Left cardiac atrium (tissue), 4 donors: ENCODE measurements at regions not wholly inside any gene's neighbourhood (a gene's known extent, or its start where the extent isn't known, plus 50 kb on each side); places are given as distances from the start of the nearest gene placed in this dataset.

Experiments used
- ATAC-seq, 2 donors: fragments of 200-7000 bp; cut with Tn5 transposase; one replicate each; pipeline ENCODE4 v1.9.1; 2020; ENCODE audit warnings: mild to moderate bottlenecking in 2 of 2, moderate library complexity in 2 of 2
- DNase-seq: peaks from one replicate; pipeline ENCODE4 v3.0.0-alpha.2; 2020
- intact Hi-C, 2 donors: fragments of 100-400 bp; cut with DNase I; formaldehyde crosslinking; loops; one replicate each; pipeline versions ENCODE4 v1.14.1 to v1.15.1; 2022 to 2023
- donor health status: DM: no; HTN: yes; CAD: no.
- donor health status: DM: no; HTN: yes; CAD: no; lungs with severe emphysema.
- donor health status: DM: yes; HTN: yes; CAD: no.
- donor health status: Dilated cardiomyopathy.

DNA sequence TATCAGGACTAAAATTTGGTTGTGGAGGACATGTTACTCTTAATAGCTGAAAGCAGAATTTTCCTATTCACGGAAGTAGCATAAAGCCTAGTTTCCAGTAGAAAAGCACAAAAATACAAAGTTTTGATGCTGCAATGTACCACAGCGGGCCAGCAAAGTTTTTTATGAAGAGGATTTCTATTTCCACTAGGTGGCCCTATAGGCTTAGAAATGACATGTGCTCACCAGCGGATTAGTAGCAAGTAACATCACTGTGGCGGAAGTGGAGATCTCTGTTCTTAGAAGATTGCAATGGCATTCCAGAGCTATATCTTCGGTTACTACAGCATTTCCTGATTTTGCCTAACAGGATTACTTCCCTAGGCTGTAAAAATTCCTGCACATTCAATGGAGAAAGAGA, 1219.0 kb upstream of the EYS start:
- ATAC-seq = no peak
- intact Hi-C loops = no loop called here
- no peak for DNase-seq

DNA sequence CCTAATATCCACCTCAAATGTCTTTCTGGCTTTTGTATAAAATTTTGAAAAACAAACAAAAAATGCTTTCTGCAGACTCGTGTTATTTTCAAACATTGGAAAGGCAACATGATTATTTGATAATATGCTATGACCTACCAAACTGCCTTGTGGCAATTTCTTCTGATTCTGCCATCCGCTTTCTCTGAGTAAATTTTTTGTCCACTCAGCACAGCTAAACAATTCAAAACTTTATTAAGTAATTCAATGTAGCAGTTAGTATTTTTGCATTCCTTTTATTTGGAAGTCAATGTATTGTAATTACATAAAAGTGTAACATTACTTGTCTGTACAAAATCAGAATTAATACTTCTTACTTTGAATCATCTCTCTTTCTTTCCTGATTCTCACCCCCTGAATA, 1206.6 kb upstream of the EYS start:
- no peak for DNase-seq
- intact Hi-C loops = no loop called here
- ATAC-seq = no peak

DNA sequence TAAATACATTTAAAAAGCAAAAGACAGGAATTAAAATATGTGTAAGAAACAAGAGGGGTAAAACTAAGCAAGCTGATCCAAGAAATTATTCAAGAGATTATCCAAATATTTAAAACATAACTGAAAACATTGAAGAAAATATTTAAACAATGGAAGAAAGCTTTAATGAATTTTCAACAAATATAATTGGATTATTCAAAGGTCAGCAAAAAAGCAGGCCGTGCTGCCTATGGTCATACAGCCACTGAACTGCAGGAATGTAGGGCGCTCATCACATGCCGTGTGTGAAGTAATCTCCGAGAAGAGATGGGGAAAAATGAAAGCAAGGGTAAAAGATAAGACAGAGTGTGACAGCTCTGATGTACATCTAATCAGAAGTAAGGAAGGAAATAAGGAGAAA, 1195.4 kb upstream of the EYS start:
- ATAC-seq (no peak), DNase-seq (no peak)
- intact Hi-C loops = no loop called here

DNA sequence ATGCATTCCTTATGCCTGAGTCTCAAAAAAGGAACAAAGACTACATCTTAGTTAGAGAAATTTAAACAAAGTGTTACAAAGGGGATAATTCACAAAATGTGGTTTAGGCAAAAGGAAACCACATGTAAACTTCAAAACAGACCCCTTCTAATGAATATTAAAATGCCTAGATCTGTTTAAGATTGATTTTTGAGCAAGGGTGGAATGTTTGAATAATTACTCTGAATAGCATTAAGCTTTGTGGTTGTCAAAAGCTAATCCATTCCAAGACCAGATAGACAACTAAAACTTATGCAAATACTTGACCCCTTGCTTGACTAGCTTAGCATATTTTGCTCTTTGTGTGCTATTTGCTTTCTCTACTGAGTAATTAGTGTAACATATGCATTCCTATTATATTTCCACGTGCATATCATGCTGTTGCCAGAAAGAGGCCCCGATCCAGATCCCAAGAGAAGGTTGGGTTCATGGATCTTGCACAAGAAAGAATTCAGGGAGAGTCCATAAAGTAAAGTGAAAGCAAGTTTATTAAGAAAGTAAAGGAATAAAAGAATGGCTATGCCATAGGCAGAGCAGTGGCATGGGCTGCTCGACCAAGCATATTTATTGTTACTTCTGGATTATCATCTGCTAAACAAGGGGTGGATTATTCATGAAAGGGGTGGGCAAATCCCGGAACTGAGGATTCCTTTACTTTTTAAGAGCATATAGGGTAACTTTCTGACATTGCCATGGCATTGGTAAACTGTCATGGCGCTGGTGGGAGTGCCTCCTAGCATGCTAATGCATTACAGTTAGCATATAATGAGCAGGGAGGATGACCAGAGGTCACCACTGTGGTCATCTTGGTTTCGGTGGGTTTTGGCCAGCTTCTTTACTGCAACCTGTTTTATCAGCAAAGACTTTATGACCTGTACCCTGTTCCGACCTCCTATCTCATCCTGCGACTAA, 1193.4 kb upstream of the EYS start:
- ATAC-seq = no peak

DNA sequence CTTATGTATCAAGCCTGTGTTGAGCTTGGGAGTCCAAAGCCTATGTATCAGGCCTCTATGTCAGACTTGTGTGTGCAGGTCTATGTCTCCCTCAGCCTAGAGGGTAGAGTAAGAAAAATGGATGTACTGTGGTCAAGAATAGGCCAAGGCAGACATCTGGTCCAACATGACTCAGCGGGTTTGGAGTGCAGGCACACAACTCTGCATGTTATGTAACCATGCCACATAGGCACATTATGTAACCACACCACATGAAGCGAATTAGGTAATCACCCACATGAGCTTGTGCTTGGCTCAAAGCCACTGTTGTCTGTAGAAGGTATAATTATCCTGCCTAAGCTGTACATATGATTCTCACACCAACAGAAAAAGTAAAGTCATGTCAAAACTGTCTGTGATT, 1190.5 kb upstream of the EYS start:
- DNase-seq (no peak), ATAC-seq (no peak)
- intact Hi-C loops = no loop called here

More for the DNA sequence above, 1193.4 kb upstream of the EYS start:
- no peak for DNase-seq
- intact Hi-C loops = no loop called here

DNA sequence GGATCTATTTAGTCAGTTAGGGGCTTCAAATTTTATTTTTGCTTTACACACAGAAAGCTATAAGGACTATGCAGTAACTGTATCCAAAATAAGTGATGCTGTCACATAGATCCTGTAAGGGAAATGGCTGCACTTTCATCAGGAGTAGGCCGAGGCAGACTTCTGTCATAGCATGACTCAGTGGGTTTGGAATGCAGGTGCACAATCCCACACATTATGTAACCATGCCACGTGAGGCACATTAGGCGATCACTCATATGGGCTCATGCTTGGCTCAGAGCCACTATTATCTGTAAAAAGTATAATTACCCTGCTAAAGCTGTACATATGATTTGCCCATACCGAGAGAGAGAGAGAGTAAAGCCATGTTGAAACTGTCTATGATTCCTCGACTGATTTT, 1189.4 kb upstream of the EYS start:
- DNase-seq (no peak), ATAC-seq (no peak)
- intact Hi-C loops = no loop called here

DNA sequence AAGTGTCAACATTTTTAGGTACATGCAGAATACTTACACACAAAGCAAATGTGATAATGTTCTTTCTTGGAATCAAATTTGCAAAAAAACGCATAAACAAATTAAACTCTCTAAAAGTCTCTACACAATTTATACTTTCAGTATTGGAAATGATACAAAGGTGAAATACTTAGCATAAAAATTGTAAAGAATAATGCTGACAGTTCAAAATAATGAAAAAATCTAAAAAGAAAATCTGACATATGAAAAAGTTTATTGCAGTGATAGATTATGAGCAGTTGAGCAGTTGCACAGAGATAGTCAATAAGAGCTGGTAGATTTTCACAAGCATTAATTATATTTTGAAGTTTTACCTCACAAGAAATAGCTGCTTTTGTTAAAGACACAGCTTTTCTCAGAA, 1176.4 kb upstream of the EYS start:
- no peak for DNase-seq
- ATAC-seq = no peak
- intact Hi-C loops = no loop called here

DNA sequence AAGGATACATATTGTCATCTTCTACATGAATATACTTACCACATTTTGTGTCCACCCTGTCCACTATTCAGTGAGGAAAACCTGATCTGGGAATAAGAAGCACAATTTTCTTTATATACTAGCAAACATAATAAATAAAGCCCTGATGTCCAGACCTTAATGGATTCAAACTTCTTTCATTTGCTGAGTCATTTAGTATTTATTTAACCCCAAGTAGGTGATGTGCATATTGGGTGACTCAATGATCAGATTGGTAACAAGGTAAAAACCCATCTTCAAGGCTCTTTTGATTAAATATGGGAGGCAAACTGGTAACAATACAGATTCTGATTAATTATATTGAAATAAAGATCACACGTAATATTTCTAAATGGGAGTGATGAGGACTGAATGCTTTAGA, 1159.8 kb upstream of the EYS start:
- intact Hi-C loops = no loop called here
- ATAC-seq (no peak), DNase-seq (no peak)

DNA sequence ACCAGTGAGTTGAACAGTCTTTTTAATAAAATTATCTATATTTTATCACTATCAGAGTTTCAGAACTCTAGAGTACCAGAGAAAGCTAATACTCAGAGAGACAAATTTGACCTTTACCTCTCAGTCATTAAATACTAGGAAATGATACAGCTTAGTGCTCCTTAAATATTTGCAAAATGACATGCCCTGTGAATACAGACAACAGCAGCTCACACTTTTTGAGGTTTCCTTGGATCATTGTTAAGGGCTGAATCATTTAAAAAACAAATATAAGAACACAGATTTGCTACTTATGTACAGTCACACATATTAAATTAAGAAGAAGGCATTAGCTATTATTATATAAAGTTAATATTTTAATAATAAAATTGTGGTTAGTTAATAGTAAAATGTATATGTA, 1158.7 kb upstream of the EYS start:
- intact Hi-C loops = no loop called here
- DNase-seq = no peak
- no peak for ATAC-seq

DNA sequence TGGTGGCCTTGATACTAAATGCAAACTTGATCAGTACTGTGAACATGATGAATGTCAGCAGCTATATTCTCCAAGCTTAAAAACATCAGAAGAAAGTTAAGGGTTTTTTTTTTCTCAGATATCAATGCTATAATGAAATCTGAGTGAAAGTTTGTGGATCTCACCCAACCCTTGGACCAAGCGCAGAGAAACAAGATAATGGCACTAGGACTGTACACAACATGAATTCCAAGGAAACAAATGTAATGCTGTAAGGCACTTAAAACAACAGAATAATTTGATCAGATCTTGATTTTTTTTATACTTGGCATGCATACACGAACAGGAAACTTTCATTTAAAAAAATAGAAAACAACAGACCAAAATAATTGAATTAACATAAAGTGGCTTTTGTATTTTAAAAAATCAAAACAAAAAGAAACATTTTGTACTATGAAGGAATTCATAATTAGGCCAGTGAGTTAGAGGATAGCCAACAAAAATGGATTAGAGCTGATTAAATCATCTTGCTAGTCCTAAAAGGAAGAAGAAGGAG, 1154.0 kb upstream of the EYS start:
- ATAC-seq (no peak), DNase-seq (no peak)
- intact Hi-C loops = no loop called here

DNA sequence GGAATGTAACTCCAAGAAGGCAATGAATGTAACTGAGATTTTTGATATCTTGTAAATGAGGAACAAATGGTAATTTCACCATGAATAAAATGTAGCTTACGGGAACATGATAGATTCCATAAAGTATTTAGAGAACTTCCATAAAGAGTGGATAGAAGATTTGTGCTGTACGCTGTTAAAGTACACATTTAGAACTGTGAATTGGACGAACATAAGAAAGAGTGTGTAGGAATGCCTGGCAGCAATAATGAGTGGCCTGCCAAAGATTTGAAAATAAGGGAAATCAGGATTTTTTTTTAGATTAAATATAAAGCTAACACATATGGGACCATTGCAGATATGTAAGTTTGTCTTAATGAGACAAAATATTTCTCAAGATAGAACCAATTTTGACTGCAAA, 1153.3 kb upstream of the EYS start:
- intact Hi-C loops = no loop called here
- ATAC-seq (no peak), DNase-seq (no peak)

DNA sequence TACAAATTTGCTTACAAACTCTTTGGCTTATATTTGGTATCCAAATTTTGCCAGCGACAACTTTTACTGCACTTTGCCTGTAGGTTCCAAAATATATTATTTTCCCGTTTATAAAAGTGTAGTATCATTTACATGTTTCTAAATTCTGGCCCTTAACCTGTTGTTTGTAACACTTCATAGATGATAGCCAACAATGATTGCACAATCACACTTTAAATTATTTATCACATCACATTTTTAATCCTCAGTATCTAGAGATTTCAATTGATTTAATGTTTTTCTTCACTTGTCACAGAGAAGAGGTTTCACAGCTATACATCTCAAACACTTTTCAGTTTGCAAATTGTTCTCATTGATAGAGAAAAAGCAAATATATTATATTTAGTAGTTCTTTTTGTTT, 1151.2 kb upstream of the EYS start:
- no peak for DNase-seq
- no peak for ATAC-seq
- intact Hi-C loops = no loop called here

DNA sequence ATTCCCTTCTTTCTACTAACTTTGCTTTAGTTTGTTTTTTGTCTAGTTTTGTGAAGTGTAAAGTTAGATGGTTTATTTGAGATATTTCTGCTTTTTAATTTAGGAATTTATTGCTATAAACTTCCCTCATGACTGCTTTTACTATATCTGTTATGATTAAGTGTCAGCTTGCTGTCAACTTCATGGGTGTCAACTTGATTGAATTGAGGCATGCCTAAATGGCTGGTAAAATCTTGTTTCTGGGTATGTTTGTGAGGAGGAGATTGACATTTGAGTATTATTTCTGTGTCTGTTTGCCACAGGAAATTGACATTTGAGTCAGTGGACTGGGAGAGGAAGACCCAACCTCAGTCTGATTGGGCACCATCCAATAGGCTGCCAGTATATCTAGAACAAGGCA, 1147.0 kb upstream of the EYS start:
- no peak for ATAC-seq

DNA sequence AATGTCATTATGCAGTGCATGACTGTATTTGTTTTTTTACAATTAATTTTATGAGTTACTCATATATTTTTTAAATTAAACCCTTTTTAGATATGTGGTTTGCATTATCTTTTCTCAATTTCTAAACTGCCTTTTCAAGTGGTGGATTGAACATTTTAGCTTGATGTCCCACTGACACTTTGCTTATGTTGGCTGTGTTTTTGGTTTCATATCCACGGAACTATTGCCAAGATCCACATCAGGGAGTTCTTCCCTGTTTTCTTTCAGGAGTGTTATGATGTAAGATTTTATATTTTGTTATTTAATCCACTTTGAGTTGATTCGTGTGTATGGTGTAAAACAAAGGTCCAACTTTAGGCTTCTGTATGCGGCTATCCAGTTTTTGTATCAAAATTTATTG, 1144.9 kb upstream of the EYS start:
- intact Hi-C loops = no loop called here
- ATAC-seq = no peak

More for the DNA sequence above, 1147.0 kb upstream of the EYS start:
- no peak for DNase-seq
- intact Hi-C loops = no loop called here

DNA sequence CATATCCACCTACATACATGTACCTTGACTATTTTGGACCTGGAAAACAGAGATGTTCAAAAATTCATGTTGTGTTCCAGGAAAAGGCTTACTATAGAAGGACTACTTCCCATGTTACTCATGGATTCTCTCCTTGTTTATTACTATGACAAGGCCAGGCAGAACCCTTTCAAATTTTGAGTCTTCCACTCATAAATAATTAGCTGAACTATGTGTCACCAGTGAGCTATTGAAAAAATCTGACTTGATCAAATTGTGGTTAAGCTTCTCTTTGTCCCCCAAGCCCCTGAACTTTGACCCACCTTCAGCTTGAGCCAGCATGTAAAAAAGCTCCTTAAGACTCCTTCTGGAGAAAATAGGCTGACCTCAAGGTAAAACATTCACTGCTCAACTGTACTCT, 1142.8 kb upstream of the EYS start:
- ATAC-seq (no peak), DNase-seq (no peak)
- intact Hi-C loops = no loop called here

More for the DNA sequence above, 1144.9 kb upstream of the EYS start:
- no peak for DNase-seq

DNA sequence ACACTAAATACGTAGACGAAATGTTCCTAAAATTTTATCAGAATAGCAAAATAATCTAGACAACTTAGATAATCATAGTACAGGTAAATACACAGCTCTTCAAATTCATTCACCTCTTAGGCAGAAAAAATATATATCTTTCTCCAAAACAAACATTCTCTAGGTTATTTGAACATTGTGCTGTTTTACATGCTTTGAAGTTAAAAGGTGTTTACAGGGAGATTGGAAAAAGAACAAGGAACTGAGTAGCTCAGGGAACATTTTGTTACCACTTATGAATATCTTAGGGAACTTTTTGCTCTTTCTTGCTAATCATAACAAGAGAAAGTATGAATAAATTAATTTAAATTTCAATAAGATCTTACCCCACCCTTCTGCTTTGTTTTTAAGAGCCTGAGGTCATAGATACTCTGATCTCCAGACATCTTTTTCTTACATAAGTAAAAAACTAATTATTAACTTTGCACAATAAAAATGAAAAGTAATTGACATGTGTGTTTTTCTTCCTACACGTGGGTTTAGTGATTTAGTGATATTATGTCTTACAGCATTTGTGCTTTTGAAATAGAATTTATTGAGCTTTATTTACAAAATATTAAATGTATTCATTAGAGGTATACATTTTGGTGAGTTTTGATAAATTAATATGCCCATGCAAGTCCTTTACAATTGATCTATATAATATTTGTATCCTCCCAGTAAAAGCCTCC, 1141.4 kb upstream of the EYS start:
- DNase-seq (no peak), ATAC-seq (no peak)
- intact Hi-C loops = no loop called here

DNA sequence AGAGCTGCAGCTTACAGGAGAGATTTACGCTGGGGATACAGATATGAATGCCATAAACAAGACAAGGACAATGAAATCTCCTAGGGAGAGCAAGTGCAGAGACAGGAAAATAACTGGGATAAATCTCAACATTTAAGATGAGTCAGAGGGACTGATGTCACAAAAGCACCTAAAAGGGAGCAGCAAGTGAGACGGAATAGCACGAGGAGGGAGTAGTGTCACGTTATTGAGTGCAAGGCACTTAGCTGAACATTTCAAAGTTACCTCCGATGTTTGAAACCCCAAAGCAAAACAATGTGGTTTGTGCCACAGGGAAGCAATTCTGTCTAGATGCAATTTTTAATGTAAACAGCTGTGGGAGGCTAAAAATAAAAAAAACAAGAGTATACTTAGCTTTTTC, 1131.7 kb upstream of the EYS start:
- no peak for ATAC-seq
- intact Hi-C loops = no loop called here
- no peak for DNase-seq

DNA sequence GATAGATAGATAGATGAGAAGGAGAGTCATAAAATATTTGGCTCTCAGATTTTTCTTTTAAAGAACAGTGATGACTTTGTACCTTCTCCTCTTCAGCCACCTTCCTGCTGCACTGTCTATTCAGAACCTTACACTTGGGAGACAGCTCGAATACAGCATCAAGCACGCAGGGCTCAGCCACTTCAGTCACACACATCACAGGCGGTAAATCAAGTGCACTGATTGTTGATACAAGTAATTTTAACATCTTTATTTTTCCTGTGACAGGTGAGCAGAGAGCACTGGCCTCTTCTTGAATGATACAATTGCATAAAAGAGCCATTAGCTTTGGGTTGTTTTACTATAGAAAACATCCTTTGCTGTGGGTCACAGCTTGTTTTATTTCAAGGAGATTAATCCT, 1118.5 kb upstream of the EYS start:
- intact Hi-C loops = no loop called here
- no peak for DNase-seq
- no peak for ATAC-seq

DNA sequence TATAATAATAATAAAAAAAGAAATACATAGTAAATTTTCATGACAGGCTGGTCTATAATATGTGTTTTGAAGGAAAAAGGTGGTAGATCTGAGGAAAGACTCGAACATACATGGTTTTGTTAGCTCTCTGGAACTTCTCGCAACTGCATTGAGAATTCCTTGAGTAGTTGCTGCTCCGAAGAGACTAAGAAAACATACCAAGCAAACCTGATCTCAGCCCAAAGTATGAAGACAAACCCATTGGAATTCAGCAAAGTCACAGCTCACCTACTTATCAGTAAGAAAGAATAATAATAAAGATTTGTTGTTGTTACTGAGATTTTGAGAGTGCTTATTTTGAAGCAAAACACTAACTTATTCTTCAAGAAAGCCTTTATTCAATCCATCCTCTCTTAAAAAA, 1107.1 kb upstream of the EYS start:
- ATAC-seq (no peak), DNase-seq (no peak)
- intact Hi-C loops = no loop called here

DNA sequence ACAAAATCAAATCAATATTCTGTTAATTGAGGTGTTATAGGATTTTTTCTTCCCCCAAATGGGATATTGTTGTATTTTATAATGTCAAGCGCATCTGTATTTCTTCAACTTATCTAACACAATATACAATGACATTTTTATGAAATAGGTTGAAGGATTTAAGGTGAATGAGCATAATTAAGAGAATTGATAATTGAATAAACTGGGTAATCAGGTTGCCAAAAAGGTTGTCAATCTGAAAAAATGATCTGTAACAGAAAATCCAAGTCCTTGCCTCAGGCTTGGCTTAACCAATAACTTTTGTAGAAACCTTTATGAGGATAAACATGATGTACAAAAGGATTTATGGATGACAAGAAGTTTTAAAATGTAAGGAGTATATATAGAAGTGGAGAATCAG, 1101.7 kb upstream of the EYS start:
- no peak for ATAC-seq
- DNase-seq = no peak

DNA sequence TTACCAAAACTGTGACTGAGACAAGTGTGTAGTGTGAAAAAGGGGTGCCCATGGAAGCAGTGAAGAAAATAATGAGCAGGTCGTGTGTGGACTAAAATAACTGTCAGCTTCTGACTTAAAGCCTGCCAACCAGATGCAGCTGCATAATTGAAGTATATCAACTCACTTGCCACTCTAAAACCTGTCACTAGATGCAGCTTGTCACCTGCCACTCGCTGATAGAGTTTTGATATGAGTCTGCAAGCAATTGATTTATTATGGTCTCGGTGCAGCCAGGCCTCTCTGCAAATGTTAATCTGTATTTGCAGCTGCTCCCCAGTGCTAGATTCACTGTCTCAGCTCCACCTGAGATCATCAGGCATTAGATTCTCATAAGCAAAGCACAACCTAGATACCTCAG, 1090.0 kb upstream of the EYS start:
- no peak for ATAC-seq

More for the DNA sequence above, 1101.7 kb upstream of the EYS start:
- intact Hi-C loops = no loop called here

More for the DNA sequence above, 1090.0 kb upstream of the EYS start:
- intact Hi-C loops = no loop called here
- DNase-seq = no peak
